HEK293 (cell line): ENCODE measurements at regions not wholly inside any gene's neighbourhood (a gene's known extent, or its start where the extent isn't known, plus 50 kb on each side); places are given as distances from the start of the nearest gene placed in this dataset.

ENCODE experiments used
- CTCF ChIA-PET: fragments of 350-600 bp; formaldehyde crosslinking; extraction: SDS; loops from one replicate; lab custom pipeline; 2021; ENCODE audit warnings: antibody characterized with exemption; lab: Yijun Ruan, JAX
- POLR2A ChIA-PET: fragments of 300-600 bp; formaldehyde crosslinking; extraction: SDS; loops from one replicate; lab custom pipeline; 2020; ENCODE audit warnings: antibody characterized with exemption, inconsistent platforms; lab: Yijun Ruan, JAX
- H3K27ac ChIP-seq: fragments of 200-500 bp; sonication (Bioruptor generic); 2 replicates; pipeline ENCODE4 v1.5.1; 2014; ENCODE audit warnings: low read depth, low read length, control low read depth, inconsistent platforms; ENCODE audit errors: extremely low read depth
- H3K36me3 ChIP-seq, 2 experiments: fragments of 200-500 bp in 1 of 2; sonication (Bioruptor generic) in 1 of 2; 1 replicate in 1 of 2; 2 replicates in 1 of 2; pipeline ENCODE4 v1.5.1; 2014 to 2017; ENCODE audit warnings: inconsistent platforms in 2 of 2, low read length in 2 of 2; ENCODE audit not compliant: control insufficient read depth in 2 of 2, insufficient read depth in 1 of 2
- H3K4me1 ChIP-seq: fragments of 200-500 bp; sonication (Bioruptor generic); 2 replicates; pipeline ENCODE4 v1.5.1; 2014; ENCODE audit warnings: mild to moderate bottlenecking, low read length, inconsistent platforms; ENCODE audit not compliant: control insufficient read depth, insufficient read depth
- H3K4me3 ChIP-seq: 2 replicates; pipeline ENCODE4 v1.5.1; 2011; ENCODE audit warnings: low read depth, mild to moderate bottlenecking, control low read depth, low read length, moderate library complexity
- H3K9me3 ChIP-seq: fragments of 200-500 bp; sonication (Bioruptor generic); 2 replicates; pipeline ENCODE4 v1.5.1; 2014; ENCODE audit warnings: low read depth, low read length, inconsistent platforms; ENCODE audit not compliant: control insufficient read depth, insufficient read depth
- BCL11B ChIP-seq: fragments of 450-650 bp; formaldehyde crosslinking; IDR thresholded peaks from 2 replicates; pipeline ENCODE4 v1.5.1; 2016; ENCODE audit warnings: low read depth, missing biosample characterization, missing genetic modification characterization
- HOXA7 ChIP-seq: sonication (generic); formaldehyde crosslinking; IDR thresholded peaks from 2 replicates; pipeline ENCODE4 v1.8.1; 2022; ENCODE audit warnings: missing genetic modification reagents, borderline replicate concordance
- MEIS1 ChIP-seq: sonication (generic); formaldehyde crosslinking; IDR thresholded peaks from 2 replicates; pipeline ENCODE4 v1.8.1; 2022; ENCODE audit warnings: missing genetic modification reagents, mild to moderate bottlenecking, borderline replicate concordance
- SP3 ChIP-seq: fragments of 450-650 bp; formaldehyde crosslinking; IDR thresholded peaks from 2 replicates; pipeline ENCODE4 v1.5.1; 2016; ENCODE audit warnings: missing biosample characterization, missing genetic modification characterization
- WT1 ChIP-seq: fragments of 450-650 bp; formaldehyde crosslinking; IDR thresholded peaks from 2 replicates; pipeline ENCODE4 v1.5.1; 2016; ENCODE audit warnings: missing biosample characterization, missing genetic modification characterization
- ZBTB20 ChIP-seq: fragments of 450-650 bp; formaldehyde crosslinking; IDR thresholded peaks from 2 replicates; pipeline ENCODE4 v1.5.1; 2016; ENCODE audit warnings: missing biosample characterization, missing genetic modification characterization
- ZBTB48 ChIP-seq: fragments of 450-650 bp; formaldehyde crosslinking; IDR thresholded peaks from 2 replicates; pipeline ENCODE4 v1.5.1; 2016; ENCODE audit warnings: missing biosample characterization, missing genetic modification characterization
- ZFP41 ChIP-seq: fragments of 450-650 bp; formaldehyde crosslinking; IDR thresholded peaks from 2 replicates; pipeline ENCODE4 v1.5.1; 2016; ENCODE audit warnings: missing biosample characterization, missing genetic modification characterization, borderline replicate concordance
- ZNF138 ChIP-seq: fragments of 450-650 bp; formaldehyde crosslinking; IDR thresholded peaks from 2 replicates; pipeline ENCODE4 v1.5.1; 2016; ENCODE audit warnings: missing biosample characterization, missing genetic modification characterization, borderline replicate concordance
- ZNF23 ChIP-seq: fragments of 450-650 bp; formaldehyde crosslinking; IDR thresholded peaks from 2 replicates; pipeline ENCODE4 v1.5.1; 2016; ENCODE audit warnings: missing biosample characterization, missing genetic modification characterization, borderline replicate concordance
- ZNF274 ChIP-seq, 2 experiments: fragments of 200-500 bp in 1 of 2; fragments of 450-650 bp in 1 of 2; sonication (Bioruptor generic) in 1 of 2; formaldehyde crosslinking in 1 of 2; IDR thresholded peaks; 2 replicates each; pipeline versions ENCODE4 v1.5.1 to v1.6.1; 2014 to 2016; ENCODE audit warnings: borderline replicate concordance in 1 of 2, inconsistent platforms in 1 of 2, low read length in 1 of 2, missing biosample characterization in 1 of 2, missing genetic modification characterization in 1 of 2
- ZNF292 ChIP-seq: fragments of 450-650 bp; formaldehyde crosslinking; IDR thresholded peaks from 2 replicates; pipeline ENCODE4 v1.5.1; 2016; ENCODE audit warnings: low read depth, missing biosample characterization, missing genetic modification characterization, borderline replicate concordance
- ZNF350 ChIP-seq: fragments of 450-650 bp; formaldehyde crosslinking; IDR thresholded peaks from 2 replicates; pipeline ENCODE4 v1.5.0; 2017; ENCODE audit warnings: missing biosample characterization, mild to moderate bottlenecking, missing genetic modification characterization
- ZNF433 ChIP-seq: fragments of 450-650 bp; formaldehyde crosslinking; IDR thresholded peaks from 2 replicates; pipeline ENCODE4 v1.5.1; 2016; ENCODE audit warnings: missing biosample characterization, missing genetic modification characterization, low read depth
- ZNF48 ChIP-seq: fragments of 450-650 bp; formaldehyde crosslinking; IDR thresholded peaks from 2 replicates; pipeline ENCODE4 v1.5.1; 2016; ENCODE audit warnings: missing biosample characterization, missing genetic modification characterization
- ZNF501 ChIP-seq: fragments of 450-650 bp; formaldehyde crosslinking; IDR thresholded peaks from 2 replicates; pipeline ENCODE4 v1.5.1; 2016; ENCODE audit warnings: missing biosample characterization, missing genetic modification characterization
- ZNF596 ChIP-seq: fragments of 450-650 bp; IDR thresholded peaks from 2 replicates; pipeline ENCODE4 v1.5.0; 2018; ENCODE audit warnings: missing biosample characterization, mild to moderate bottlenecking, missing genetic modification characterization, moderate library complexity
- TF ChIP-seq, protein P1 (sequence below): fragments of 450-650 bp; formaldehyde crosslinking; IDR thresholded peaks from 2 replicates; pipeline ENCODE4 v1.5.1; 2016; ENCODE audit warnings: missing biosample characterization, missing genetic modification characterization
- TF ChIP-seq, protein P2 (sequence below): fragments of 450-650 bp; formaldehyde crosslinking; IDR thresholded peaks from 2 replicates; pipeline ENCODE4 v1.5.1; 2016; ENCODE audit warnings: missing biosample characterization, missing genetic modification characterization
- TF ChIP-seq, protein P3 (sequence below): fragments of 450-650 bp; formaldehyde crosslinking; IDR thresholded peaks from 2 replicates; pipeline ENCODE4 v1.5.1; 2016; ENCODE audit warnings: missing biosample characterization, missing genetic modification characterization
- TF ChIP-seq, protein P4 (sequence below): fragments of 450-650 bp; formaldehyde crosslinking; IDR thresholded peaks from 2 replicates; pipeline ENCODE4 v1.5.1; 2016; ENCODE audit warnings: missing biosample characterization, missing genetic modification characterization
- TF ChIP-seq, protein P5 (sequence below): fragments of 450-650 bp; formaldehyde crosslinking; conservative IDR thresholded peaks from 2 replicates; pipeline ENCODE4 v1.5.1; 2016; ENCODE audit warnings: low read depth, missing biosample characterization, missing genetic modification characterization

DNA sequence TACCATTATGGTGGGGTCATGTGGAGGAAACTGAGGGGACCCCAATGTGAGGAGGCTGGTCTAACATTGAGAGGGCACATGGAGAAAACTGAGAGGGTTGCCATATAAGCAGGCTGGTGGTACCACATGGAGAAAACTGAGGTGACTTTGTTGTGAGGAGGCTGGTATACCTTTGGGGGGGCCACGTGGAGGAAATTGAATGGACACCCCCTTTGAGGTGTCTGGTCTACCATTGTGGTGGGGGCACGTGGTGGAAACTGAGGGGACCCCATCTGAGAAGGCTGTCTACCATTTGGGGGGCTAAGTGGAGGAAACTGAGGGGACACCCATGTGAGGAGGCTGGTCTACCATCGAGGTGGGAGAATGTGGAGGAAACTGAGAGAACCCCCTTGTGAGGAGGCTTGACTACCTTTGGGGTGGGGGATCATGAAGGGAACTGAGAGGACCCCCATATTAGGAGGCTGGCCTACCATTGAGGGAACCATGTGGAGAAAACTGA lies 163.8 kb downstream of the FBLN2 start (continued):
- TF ChIP-seq ZNF274 (IDR thresholded peaks at IDR 0.05; ENCODE audit: low read length) (no peak), ZNF274 (tag by site-specific recombination; IDR thresholded peaks at IDR 0.05; ENCODE audit: borderline replicate concordance) (no peak), ZNF138 (tag by site-specific recombination) (no peak), HOXA7 (CRISPR knock-in tag) (no peak), ZNF501 (tag by site-specific recombination) (no peak), WT1 (tag by site-specific recombination) (no peak)
- TF ChIP-seq, protein P1, sequence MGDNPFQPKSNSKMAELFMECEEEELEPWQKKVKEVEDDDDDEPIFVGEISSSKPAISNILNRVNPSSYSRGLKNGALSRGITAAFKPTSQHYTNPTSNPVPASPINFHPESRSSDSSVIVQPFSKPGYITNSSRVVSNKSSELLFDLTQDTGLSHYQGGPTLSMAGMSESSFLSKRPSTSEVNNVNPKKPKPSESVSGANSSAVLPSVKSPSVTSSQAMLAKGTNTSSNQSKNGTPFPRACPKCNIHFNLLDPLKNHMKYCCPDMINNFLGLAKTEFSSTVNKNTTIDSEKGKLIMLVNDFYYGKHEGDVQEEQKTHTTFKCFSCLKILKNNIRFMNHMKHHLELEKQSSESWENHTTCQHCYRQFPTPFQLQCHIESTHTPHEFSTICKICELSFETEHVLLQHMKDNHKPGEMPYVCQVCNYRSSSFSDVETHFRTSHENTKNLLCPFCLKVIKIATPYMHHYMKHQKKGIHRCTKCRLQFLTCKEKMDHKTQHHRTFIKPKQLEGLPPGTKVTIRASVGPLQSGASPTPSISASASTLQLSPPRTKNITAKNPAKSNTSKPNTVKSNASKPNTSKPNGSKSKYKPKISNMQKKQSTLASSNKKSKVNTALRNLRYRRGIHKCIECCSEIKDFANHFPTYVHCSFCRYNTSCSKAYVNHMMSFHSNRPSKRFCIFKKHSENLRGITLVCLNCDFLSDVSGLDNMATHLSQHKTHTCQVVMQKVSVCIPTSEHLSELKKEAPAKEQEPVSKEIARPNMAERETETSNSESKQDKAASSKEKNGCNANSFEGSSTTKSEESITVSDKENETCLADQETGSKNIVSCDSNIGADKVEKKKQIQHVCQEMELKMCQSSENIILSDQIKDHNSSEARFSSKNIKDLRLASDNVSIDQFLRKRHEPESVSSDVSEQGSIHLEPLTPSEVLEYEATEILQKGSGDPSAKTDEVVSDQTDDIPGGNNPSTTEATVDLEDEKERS (tag by site-specific recombination): no peak
- TF ChIP-seq, all 188 proteins: peak for 0

DNA sequence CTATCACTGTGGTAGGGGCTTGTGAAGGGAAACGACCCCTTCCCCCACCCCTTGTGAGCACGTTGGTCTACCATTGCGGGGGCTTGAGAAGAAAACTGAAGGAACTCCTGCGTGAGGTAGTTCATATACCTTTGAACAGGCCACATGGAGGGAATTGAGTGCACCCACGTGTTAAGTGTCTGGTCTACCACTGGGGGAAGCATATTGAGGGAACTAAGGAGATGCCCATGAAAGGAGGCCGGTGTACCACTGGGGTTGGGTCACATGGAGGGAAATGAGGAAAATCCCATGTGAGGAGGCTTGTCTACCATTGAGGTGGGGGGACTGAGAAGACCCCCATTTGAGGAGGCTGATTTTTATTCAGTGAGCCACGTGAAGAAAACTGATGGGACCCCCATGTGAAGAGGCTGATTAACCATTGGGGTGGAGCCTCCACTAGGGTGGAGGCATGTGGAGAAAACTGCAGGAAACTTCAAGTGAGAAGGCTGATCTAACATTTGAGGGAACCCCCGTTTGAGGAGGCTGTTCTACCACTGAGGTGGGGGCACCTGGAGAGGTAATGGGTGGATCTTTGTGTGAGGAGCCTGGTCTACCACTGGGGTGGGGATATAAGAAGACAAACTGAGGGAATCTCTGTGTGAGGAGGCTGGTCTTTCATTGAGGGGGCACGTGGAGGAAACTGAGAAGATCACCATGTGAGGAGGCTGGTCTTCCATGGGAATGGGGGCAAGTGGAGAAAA lies 163.2 kb downstream of the FBLN2 start:
- POLR2A ChIA-PET: no interaction called here
- no peak overlapping the region for H3K27ac ChIP-seq
- CTCF ChIA-PET: no interaction called here
- TF ChIP-seq, protein P2, sequence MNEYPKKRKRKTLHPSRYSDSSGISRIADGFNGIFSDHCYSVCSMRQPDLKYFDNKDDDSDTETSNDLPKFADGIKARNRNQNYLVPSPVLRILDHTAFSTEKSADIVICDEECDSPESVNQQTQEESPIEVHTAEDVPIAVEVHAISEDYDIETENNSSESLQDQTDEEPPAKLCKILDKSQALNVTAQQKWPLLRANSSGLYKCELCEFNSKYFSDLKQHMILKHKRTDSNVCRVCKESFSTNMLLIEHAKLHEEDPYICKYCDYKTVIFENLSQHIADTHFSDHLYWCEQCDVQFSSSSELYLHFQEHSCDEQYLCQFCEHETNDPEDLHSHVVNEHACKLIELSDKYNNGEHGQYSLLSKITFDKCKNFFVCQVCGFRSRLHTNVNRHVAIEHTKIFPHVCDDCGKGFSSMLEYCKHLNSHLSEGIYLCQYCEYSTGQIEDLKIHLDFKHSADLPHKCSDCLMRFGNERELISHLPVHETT: no peak
- no peak for TF ChIP-seq ZNF433
- TF ChIP-seq ZNF292 (tag by site-specific recombination): no peak
- TF ChIP-seq ZFP41: no peak
- no peak for TF ChIP-seq MEIS1 (CRISPR knock-in tag)
- no peak for TF ChIP-seq BCL11B (tag by site-specific recombination)
- TF ChIP-seq ZNF596: no peak
- no peak for TF ChIP-seq ZNF350 (tag by site-specific recombination)
- TF ChIP-seq, protein P3, sequence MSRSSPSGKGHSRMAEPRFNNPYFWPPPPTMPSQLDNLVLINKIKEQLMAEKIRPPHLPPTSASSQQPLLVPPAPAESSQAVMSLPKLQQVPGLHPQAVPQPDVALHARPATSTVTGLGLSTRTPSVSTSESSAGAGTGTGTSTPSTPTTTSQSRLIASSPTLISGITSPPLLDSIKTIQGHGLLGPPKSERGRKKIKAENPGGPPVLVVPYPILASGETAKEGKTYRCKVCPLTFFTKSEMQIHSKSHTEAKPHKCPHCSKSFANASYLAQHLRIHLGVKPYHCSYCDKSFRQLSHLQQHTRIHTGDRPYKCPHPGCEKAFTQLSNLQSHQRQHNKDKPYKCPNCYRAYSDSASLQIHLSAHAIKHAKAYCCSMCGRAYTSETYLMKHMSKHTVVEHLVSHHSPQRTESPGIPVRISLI (tag by site-specific recombination): no peak
- TF ChIP-seq ZNF48 (tag by site-specific recombination): no peak
- TF ChIP-seq, protein P4, sequence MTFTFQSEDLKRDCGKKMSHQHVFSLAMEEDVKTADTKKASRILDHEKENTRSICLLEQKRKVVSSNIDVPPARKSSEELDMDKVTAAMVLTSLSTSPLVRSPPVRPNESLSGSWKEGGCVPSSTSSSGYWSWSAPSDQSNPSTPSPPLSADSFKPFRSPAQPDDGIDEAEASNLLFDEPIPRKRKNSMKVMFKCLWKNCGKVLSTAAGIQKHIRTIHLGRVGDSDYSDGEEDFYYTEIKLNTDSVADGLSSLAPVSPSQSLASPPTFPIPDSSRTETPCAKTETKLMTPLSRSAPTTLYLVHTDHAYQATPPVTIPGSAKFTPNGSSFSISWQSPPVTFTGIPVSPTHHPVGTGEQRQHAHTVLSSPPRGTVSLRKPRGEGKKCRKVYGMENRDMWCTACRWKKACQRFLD: no peak
- TF ChIP-seq, protein P5, sequence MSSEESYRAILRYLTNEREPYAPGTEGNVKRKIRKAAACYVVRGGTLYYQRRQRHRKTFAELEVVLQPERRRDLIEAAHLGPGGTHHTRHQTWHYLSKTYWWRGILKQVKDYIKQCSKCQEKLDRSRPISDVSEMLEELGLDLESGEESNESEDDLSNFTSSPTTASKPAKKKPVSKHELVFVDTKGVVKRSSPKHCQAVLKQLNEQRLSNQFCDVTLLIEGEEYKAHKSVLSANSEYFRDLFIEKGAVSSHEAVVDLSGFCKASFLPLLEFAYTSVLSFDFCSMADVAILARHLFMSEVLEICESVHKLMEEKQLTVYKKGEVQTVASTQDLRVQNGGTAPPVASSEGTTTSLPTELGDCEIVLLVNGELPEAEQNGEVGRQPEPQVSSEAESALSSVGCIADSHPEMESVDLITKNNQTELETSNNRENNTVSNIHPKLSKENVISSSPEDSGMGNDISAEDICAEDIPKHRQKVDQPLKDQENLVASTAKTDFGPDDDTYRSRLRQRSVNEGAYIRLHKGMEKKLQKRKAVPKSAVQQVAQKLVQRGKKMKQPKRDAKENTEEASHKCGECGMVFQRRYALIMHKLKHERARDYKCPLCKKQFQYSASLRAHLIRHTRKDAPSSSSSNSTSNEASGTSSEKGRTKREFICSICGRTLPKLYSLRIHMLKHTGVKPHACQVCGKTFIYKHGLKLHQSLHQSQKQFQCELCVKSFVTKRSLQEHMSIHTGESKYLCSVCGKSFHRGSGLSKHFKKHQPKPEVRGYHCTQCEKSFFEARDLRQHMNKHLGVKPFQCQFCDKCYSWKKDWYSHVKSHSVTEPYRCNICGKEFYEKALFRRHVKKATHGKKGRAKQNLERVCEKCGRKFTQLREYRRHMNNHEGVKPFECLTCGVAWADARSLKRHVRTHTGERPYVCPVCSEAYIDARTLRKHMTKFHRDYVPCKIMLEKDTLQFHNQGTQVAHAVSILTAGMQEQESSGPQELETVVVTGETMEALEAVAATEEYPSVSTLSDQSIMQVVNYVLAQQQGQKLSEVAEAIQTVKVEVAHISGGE (tag by site-specific recombination): no peak
- no peak for TF ChIP-seq ZBTB20 (tag by site-specific recombination)
- no peak for TF ChIP-seq SP3 (tag by site-specific recombination)
- TF ChIP-seq ZNF23 (tag by site-specific recombination): no peak
- TF ChIP-seq ZBTB48 (tag by site-specific recombination): no peak
- no peaks in the 10 kb centered on the region for H3K4me1 ChIP-seq
- no peak overlapping the region for H3K4me3 ChIP-seq
- no peaks in the 10 kb centered on the region for H3K9me3 ChIP-seq
- no peaks in the 10 kb centered on the region for H3K36me3 ChIP-seq
